Amniotic stem cell (primary cell): ENCODE measurements at regions not wholly inside any gene's neighbourhood (a gene's known extent, or its start where the extent isn't known, plus 50 kb on each side); places are given as distances from the start of the nearest gene placed in this dataset.
A peak's percentile ranks its signal among the peaks of the same experiment; 100 is the strongest.

Source experiments
- DNase-seq: peaks from one replicate; lab custom pipeline; 2025; lab: John Stamatoyannopoulos, UW

- no peak for DNase-seq
Observed at GRCh38 chr2:188720811-188721605, 253.2 kb upstream of the COL3A1 start.

GRCh38 chr2:188721784-188722183, 252.4 kb upstream of the COL3A1 start:
- DNase-seq = no peak

- DNase-seq = no peak
Observed at GRCh38 chr2:188725746-188726360, 248.3 kb upstream of the COL3A1 start.

- DNase-seq = no peak
Observed at GRCh38 chr2:188726626-188727247, 247.4 kb upstream of the COL3A1 start.

- DNase-seq = no peak
Observed at GRCh38 chr2:188727846-188728245, 246.3 kb upstream of the COL3A1 start.

- DNase-seq = no peak
Observed at GRCh38 chr2:188734691-188735090, 239.5 kb upstream of the COL3A1 start.

GRCh38 chr2:188746727-188747126, 227.4 kb upstream of the COL3A1 start:
- DNase-seq = no peak

- DNase-seq = no peak
Observed at GRCh38 chr2:188751816-188752215, 222.4 kb upstream of the COL3A1 start.

- DNase-seq = no peak
Observed at GRCh38 chr2:188752311-188752710, 221.9 kb upstream of the COL3A1 start.

- no peak for DNase-seq
Observed at GRCh38 chr2:188762151-188762550, 212.0 kb upstream of the COL3A1 start.

- DNase-seq = peak; percentile 5
Observed at GRCh38 chr2:188765522-188766470, 208.4 kb upstream of the COL3A1 start.

GRCh38 chr2:188766471-188766856, 207.7 kb upstream of the COL3A1 start:
- no peak for DNase-seq

- no peak for DNase-seq
Observed at GRCh38 chr2:188767176-188767575, 207.0 kb upstream of the COL3A1 start.

- DNase-seq = no peak
Observed at GRCh38 chr2:188770296-188770695, 203.9 kb upstream of the COL3A1 start.

GRCh38 chr2:188773075-188773474, 201.1 kb upstream of the COL3A1 start:
- DNase-seq = no peak

- peak; percentile 43 for DNase-seq
Observed at GRCh38 chr2:188776634-188777033, 197.5 kb upstream of the COL3A1 start.

GRCh38 chr2:188784269-188784762, 189.9 kb upstream of the COL3A1 start:
- DNase-seq = no peak

- no peak for DNase-seq
Observed at GRCh38 chr2:188785061-188785460, 189.1 kb upstream of the COL3A1 start.

- DNase-seq = no peak
Observed at GRCh38 chr2:188785490-188785889, 188.7 kb upstream of the COL3A1 start.

- DNase-seq = no peak
Observed at GRCh38 chr2:188786368-188786841, 187.8 kb upstream of the COL3A1 start.

- peak; percentile 34 for DNase-seq
Observed at GRCh38 chr2:188787021-188787657, 187.0 kb upstream of the COL3A1 start.
